HepG2 (cell line): ENCODE measurements at regions not wholly inside any gene's neighbourhood (a gene's known extent, or its start where the extent isn't known, plus 50 kb on each side); places are given as distances from the start of the nearest gene placed in this dataset.

Experiments used
- ATAC-seq: fragments of 200-7000 bp; cut with Tn5 transposase; 3 replicates; pipeline ENCODE4 v1.9.1; 2020; ENCODE audit warnings: mild to moderate bottlenecking, moderate library complexity
- BruUV-seq: library from RNA; stranded (reverse); fragments of 400-500 nt; replicated peaks from 2 replicates; lab custom pipeline; 2021; lab: Mats Ljungman, UMichigan
- CTCF ChIA-PET: fragments of 300-600 bp; formaldehyde crosslinking; extraction: SDS; loops from one replicate; lab custom pipeline; 2021; ENCODE audit warnings: low total read pairs, inconsistent platforms, low intra/inter-chr PET ratio; lab: Yijun Ruan, JAX
- POLR2A ChIA-PET: fragments of 350-600 bp; sonication (Branson Sonifier 250); formaldehyde crosslinking; loops from one replicate; lab custom pipeline; 2020; ENCODE audit warnings: antibody characterized with exemption, inconsistent platforms; lab: Yijun Ruan, JAX
- DNase-seq: peaks from one replicate; pipeline ENCODE4 v3.0.0-alpha.2; 2015; ENCODE audit warnings: low spot score
- FAIRE-seq: peaks from 3 replicates; lab custom pipeline; 2011; peaks lifted over from hg19 to GRCh38; lab: Jason Lieb, UNC
- H2AFZ ChIP-seq: one replicate; pipeline ENCODE4 v1.6.1; 2011; ENCODE audit warnings: low read length, inconsistent platforms
- H3K27ac ChIP-seq: fragments of 300-600 bp; 3 replicates; pipeline ENCODE4 v1.8.0; 2011; ENCODE audit warnings: mixed run types, mild to moderate bottlenecking, mixed read lengths, low read length, inconsistent platforms; ENCODE audit not compliant: insufficient read depth; ENCODE audit errors: extremely low read length
- H3K27me3 ChIP-seq, 2 experiments: fragments of 200-600 bp in 1 of 2; 2 replicates in 1 of 2; 3 replicates in 1 of 2; pipeline versions ENCODE4 v1.6.0 to v1.8.0; 2011; ENCODE audit warnings: low read length in 2 of 2, mild to moderate bottlenecking in 2 of 2, moderate library complexity in 2 of 2, inconsistent platforms in 1 of 2; ENCODE audit not compliant: insufficient read depth in 2 of 2, control insufficient read depth in 1 of 2
- H3K36me3 ChIP-seq, 2 experiments: fragments of 200-600 bp in 1 of 2; replicated peaks in 1 of 2; 2 replicates in 1 of 2; 3 replicates in 1 of 2; pipeline versions ENCODE4 v1.5.1 to v1.8.0; 2011; ENCODE audit warnings: low read length in 2 of 2, inconsistent platforms in 1 of 2; ENCODE audit not compliant: insufficient read depth in 2 of 2, control insufficient read depth in 1 of 2
- H3K4me1 ChIP-seq: 2 replicates; pipeline ENCODE4 v1.5.1; 2012; ENCODE audit warnings: low read length, inconsistent platforms; ENCODE audit not compliant: insufficient read depth
- H3K4me2 ChIP-seq: 2 replicates; pipeline ENCODE4 v1.6.0; 2011; ENCODE audit warnings: low read depth, low read length, inconsistent platforms
- H3K4me3 ChIP-seq, 3 experiments: fragments of 200-600 bp in 1 of 3; sonication (generic), shearing (Covaris generic) in 1 of 3; replicated peaks in 1 of 3; 2 replicates each; pipeline ENCODE4 v1.5.1; 2011 to 2016; ENCODE audit warnings: low read length in 3 of 3, inconsistent platforms in 2 of 3, low read depth in 2 of 3, mild to moderate bottlenecking in 2 of 3, control low read depth in 1 of 3, mixed read lengths in 1 of 3; ENCODE audit not compliant: insufficient read depth in 1 of 3
- H3K79me2 ChIP-seq: one replicate; pipeline ENCODE4 v1.6.1; 2011; ENCODE audit warnings: low read length, inconsistent platforms; ENCODE audit not compliant: insufficient read depth
- H3K9ac ChIP-seq: 2 replicates; pipeline ENCODE4 v1.6.0; 2011; ENCODE audit warnings: mild to moderate bottlenecking, low read depth, low read length, inconsistent platforms; ENCODE audit not compliant: insufficient read depth
- H3K9me3 ChIP-seq: 2 replicates; pipeline ENCODE4 v1.5.1; 2012; ENCODE audit warnings: mild to moderate bottlenecking, low read length
- H4K20me1 ChIP-seq: 2 replicates; pipeline ENCODE4 v1.6.0; 2011; ENCODE audit warnings: inconsistent platforms, mild to moderate bottlenecking, low read length, moderate library complexity; ENCODE audit not compliant: insufficient read depth
- FIP1L1 ChIP-seq: fragments of 200-400 bp; formaldehyde crosslinking; IDR thresholded peaks from 2 replicates; pipeline ENCODE4 v1.6.1; 2018; ENCODE audit warnings: low read depth, mild to moderate bottlenecking, low read length, moderate library complexity, borderline replicate concordance; ENCODE audit not compliant: insufficient read depth
- HMGA1 ChIP-seq: sonication (generic); formaldehyde crosslinking; conservative IDR thresholded peaks from 2 replicates; pipeline ENCODE4 v1.4.0; 2020; ENCODE audit warnings: missing genetic modification reagents
- HOMEZ ChIP-seq: IDR thresholded peaks from 2 replicates; pipeline ENCODE4 v1.6.1; 2016; ENCODE audit warnings: low read depth
- NBN ChIP-seq: fragments of 450-650 bp; conservative IDR thresholded peaks from 2 replicates; pipeline ENCODE4 v1.6.1; 2017
- NR2F6 ChIP-seq, 2 experiments: IDR thresholded peaks; 2 replicates each; pipeline ENCODE4 v1.6.1; 2016; ENCODE audit warnings: antibody characterized with exemption in 1 of 2, mild to moderate bottlenecking in 1 of 2
- RARG ChIP-seq: sonication (generic); formaldehyde crosslinking; IDR thresholded peaks from 2 replicates; pipeline ENCODE4 v1.4.0; 2020; ENCODE audit warnings: low read depth, mild to moderate bottlenecking, missing genetic modification reagents
- RNF2 ChIP-seq: fragments of 450-650 bp; conservative IDR thresholded peaks from 2 replicates; pipeline ENCODE4 v1.6.1; 2016; ENCODE audit warnings: low read depth
- SIX4 ChIP-seq: sonication (generic); formaldehyde crosslinking; IDR thresholded peaks from 2 replicates; pipeline ENCODE4 v1.4.0; 2020; ENCODE audit warnings: missing genetic modification reagents
- SRSF1 ChIP-seq: fragments of 200-400 bp; formaldehyde crosslinking; optimal IDR thresholded peaks from 2 replicates; pipeline ENCODE3; 2017; ENCODE audit warnings: mild to moderate bottlenecking, low read depth, low read length, moderate library complexity
- U2AF1 ChIP-seq: fragments of 200-400 bp; formaldehyde crosslinking; optimal IDR thresholded peaks from 2 replicates; pipeline ENCODE3; 2017; ENCODE audit warnings: mild to moderate bottlenecking, low read depth, low read length
- U2AF2 ChIP-seq: fragments of 200-400 bp; formaldehyde crosslinking; IDR thresholded peaks from 2 replicates; pipeline ENCODE4 v1.6.1; 2017; ENCODE audit warnings: low read depth, mild to moderate bottlenecking, low read length
- ZBTB42 ChIP-seq: sonication (generic); formaldehyde crosslinking; IDR thresholded peaks from 2 replicates; pipeline ENCODE4 v1.5.0; 2020; ENCODE audit warnings: mild to moderate bottlenecking, missing genetic modification reagents
- ZFX ChIP-seq: sonication (generic); formaldehyde crosslinking; IDR thresholded peaks from 2 replicates; pipeline ENCODE4 v1.4.0; 2020; ENCODE audit warnings: mild to moderate bottlenecking, low read depth, missing genetic modification reagents, moderate library complexity
- ZNF317 ChIP-seq: sonication (generic); formaldehyde crosslinking; IDR thresholded peaks from 2 replicates; pipeline ENCODE4 v1.5.0; 2020; ENCODE audit warnings: mild to moderate bottlenecking, missing genetic modification reagents
- ZNF546 ChIP-seq: sonication (generic); formaldehyde crosslinking; conservative IDR thresholded peaks from 2 replicates; pipeline ENCODE4 v1.8.1; 2023; ENCODE audit warnings: mild to moderate bottlenecking, missing genetic modification reagents
- ZNF567 ChIP-seq: sonication (generic); formaldehyde crosslinking; IDR thresholded peaks from 2 replicates; pipeline ENCODE4 v1.8.1; 2023; ENCODE audit warnings: mild to moderate bottlenecking, missing genetic modification reagents, borderline replicate concordance
- ZNF788 ChIP-seq: sonication (generic); formaldehyde crosslinking; IDR thresholded peaks from 2 replicates; pipeline ENCODE4 v1.5.0; 2020; ENCODE audit warnings: mild to moderate bottlenecking, missing genetic modification reagents, borderline replicate concordance
- ZNF878 ChIP-seq: sonication (generic); formaldehyde crosslinking; IDR thresholded peaks from 2 replicates; pipeline ENCODE4 v1.8.1; 2023; ENCODE audit warnings: mild to moderate bottlenecking, missing genetic modification reagents, moderate library complexity
- WGBS: methylation state at CpG from one replicate; pipeline ENCODE4 v1.1.6; 2017; ENCODE audit warnings: low lambda C conversion rate; 5-methylcytosine and 5-hydroxymethylcytosine counted together
- in situ Hi-C: cut with HindIII; loops from 2 replicates; pipeline ENCODE4 v1.10.0; 2017; ENCODE audit warnings: low pct_unique_long_range_greater_than_20kb; ENCODE audit not compliant: extremely low pct_ligation_motif_present
- intact Hi-C: fragments of 100-400 bp; cut with micrococcal nuclease; formaldehyde crosslinking; loops from one replicate; pipeline ENCODE4 v1.10.0; 2022; ENCODE audit not compliant: unreplicated experiment
- TF ChIP-seq, protein P1 (sequence below): IDR thresholded peaks from 2 replicates; pipeline ENCODE4 v1.6.1; 2016; ENCODE audit warnings: control low read depth
- TF ChIP-seq, protein P2 (sequence below): sonication (generic); formaldehyde crosslinking; IDR thresholded peaks from 2 replicates; pipeline ENCODE4 v1.5.0; 2020; ENCODE audit warnings: missing genetic modification reagents

DNA sequence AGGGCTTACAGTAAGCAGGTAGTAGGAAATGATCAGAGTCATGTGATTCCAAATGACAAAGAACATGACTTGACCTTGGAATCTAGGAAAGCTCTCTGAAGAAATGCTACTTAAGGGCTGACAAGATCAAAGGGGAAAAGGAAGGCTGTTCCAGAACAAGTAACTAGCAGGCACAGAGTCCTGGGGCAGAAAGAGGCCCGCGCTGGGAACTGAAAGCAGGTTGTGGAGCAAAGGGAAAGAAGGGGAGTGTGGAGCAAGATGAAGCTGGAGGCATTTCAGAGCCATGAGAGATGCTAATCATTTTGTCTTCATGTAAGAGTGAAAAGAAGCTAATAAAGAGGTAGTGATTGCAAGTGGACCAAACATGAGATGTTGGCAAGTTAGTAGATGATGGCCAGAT, 397.5 kb downstream of the DTWD2 start:
- Histone ChIP-seq H3K27ac (no peak overlapping the region), H3K4me1 (no peaks in the 10 kb centered on the region), H4K20me1 (no peaks in the 10 kb centered on the region), H3K79me2 (no peaks in the 10 kb centered on the region), H3K9ac (no peak overlapping the region), H3K4me2 (no peak overlapping the region), H3K27me3 (no peaks in the 10 kb centered on the region), H3K9me3 (no peaks in the 10 kb centered on the region), H3K4me3 (no peak overlapping the region), H2AFZ (no peak overlapping the region), H3K36me3 (no peaks in the 10 kb centered on the region)
- ATAC-seq = no peak
- TF ChIP-seq HOMEZ (CRISPR knock-in tag) = no peak
- no peak for TF ChIP-seq HMGA1
- no peak for TF ChIP-seq ZNF317
- TF ChIP-seq RNF2 = no peak
- TF ChIP-seq SIX4 = no peak
- TF ChIP-seq ZBTB42 = no peak
- TF ChIP-seq, protein P1, sequence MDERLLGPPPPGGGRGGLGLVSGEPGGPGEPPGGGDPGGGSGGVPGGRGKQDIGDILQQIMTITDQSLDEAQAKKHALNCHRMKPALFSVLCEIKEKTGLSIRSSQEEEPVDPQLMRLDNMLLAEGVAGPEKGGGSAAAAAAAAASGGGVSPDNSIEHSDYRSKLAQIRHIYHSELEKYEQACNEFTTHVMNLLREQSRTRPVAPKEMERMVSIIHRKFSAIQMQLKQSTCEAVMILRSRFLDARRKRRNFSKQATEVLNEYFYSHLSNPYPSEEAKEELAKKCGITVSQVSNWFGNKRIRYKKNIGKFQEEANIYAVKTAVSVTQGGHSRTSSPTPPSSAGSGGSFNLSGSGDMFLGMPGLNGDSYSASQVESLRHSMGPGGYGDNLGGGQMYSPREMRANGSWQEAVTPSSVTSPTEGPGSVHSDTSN (CRISPR knock-in tag) = no peak
- no peak for TF ChIP-seq NBN
- TF ChIP-seq ZNF878 = no peak
- TF ChIP-seq ZNF567 = no peak
- no peak for TF ChIP-seq U2AF1
- no peak for TF ChIP-seq ZNF546 (CRISPR knock-in tag)
- TF ChIP-seq, protein P2, sequence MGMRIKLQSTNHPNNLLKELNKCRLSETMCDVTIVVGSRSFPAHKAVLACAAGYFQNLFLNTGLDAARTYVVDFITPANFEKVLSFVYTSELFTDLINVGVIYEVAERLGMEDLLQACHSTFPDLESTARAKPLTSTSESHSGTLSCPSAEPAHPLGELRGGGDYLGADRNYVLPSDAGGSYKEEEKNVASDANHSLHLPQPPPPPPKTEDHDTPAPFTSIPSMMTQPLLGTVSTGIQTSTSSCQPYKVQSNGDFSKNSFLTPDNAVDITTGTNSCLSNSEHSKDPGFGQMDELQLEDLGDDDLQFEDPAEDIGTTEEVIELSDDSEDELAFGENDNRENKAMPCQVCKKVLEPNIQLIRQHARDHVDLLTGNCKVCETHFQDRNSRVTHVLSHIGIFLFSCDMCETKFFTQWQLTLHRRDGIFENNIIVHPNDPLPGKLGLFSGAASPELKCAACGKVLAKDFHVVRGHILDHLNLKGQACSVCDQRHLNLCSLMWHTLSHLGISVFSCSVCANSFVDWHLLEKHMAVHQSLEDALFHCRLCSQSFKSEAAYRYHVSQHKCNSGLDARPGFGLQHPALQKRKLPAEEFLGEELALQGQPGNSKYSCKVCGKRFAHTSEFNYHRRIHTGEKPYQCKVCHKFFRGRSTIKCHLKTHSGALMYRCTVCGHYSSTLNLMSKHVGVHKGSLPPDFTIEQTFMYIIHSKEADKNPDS (CRISPR knock-in tag) = no peak
- no peak for TF ChIP-seq NR2F6 (IDR thresholded peaks at IDR 0.05)
- no peak for TF ChIP-seq NR2F6 (CRISPR knock-in tag; IDR thresholded peaks at IDR 0.05)
- TF ChIP-seq FIP1L1 = no peak
- no peak for TF ChIP-seq ZFX
- TF ChIP-seq ZNF788 (CRISPR knock-in tag) = no peak
- no peak for TF ChIP-seq U2AF2
- TF ChIP-seq RARG (CRISPR knock-in tag) = no peak
- no peak for TF ChIP-seq SRSF1
- WGBS = 37% methylated on average over 2 of the region's 2 CpGs
- ChIA-PET POLR2A (no interaction called here), CTCF (no interaction called here)
- intact Hi-C loops = no loop called here
- FAIRE-seq = no peak
- no peak for DNase-seq
- BruUV-seq = no TSS peak
- in situ Hi-C loops = no loop called here
